ENCODE measurements at regions not wholly inside any gene's neighbourhood (a gene's known extent, or its start where the extent isn't known, plus 50 kb on each side); places are given as distances from the start of the nearest gene placed in this dataset.

DNA sequence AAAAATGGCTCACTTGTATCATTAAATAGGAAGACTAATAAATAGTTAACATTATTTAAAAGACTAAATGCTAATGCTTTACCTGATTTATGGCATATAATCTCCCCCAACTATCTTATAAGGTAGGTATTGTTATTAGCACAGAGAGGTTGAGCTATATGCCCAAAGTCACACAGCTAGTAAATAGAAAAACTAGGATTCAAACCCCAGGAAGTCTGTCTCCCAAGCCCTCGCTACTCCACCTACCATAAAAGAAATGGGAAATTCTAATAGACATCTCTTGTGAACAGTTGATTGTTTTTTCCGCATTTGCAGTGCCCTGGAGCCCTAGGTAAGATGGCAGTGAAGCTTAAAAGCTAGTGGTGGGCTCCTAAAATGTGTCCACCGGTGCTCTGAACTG is 65.2 kb upstream of the SOD1 start:
- Histone ChIP-seq H3K27ac (ENCODE audit: insufficient read length, low read depth, low read length) (no peak overlapping the region), H4K20me1 (ENCODE audit: control insufficient read depth, insufficient read depth, insufficient read length) (no peaks in the 10 kb centered on the region), H3K79me1 (ENCODE audit: insufficient read depth, low read depth, low read length, poor library complexity, severe bottlenecking) (no peaks in the 10 kb centered on the region), H2AFZ (ENCODE audit: low read length) (no peak overlapping the region), H3K4ac (ENCODE audit: low read depth, low read length) (no peak overlapping the region), H2BK15ac (ENCODE audit: low read depth, low read length) (no peak overlapping the region), H2AK5ac (ENCODE audit: insufficient read length, low read length) (no peak overlapping the region), H3K4me2 (ENCODE audit: insufficient read depth, insufficient read length, low read length) (no peak overlapping the region), H2BK120ac (ENCODE audit: low read depth, low read length, poor library complexity, severe bottlenecking) (no peak overlapping the region), H3K23ac (ENCODE audit: insufficient read length, low read depth, low read length) (no peak overlapping the region), H3K4me1 (ENCODE audit: insufficient read depth, low read length) (no peaks in the 10 kb centered on the region), H4K5ac (ENCODE audit: insufficient read length, low read depth, low read length) (no peak overlapping the region), H3K56ac (ENCODE audit: insufficient read length, low read depth, low read length) (no peak overlapping the region), H3K79me2 (ENCODE audit: insufficient read depth, low read length) (no peaks in the 10 kb centered on the region), H3K14ac (ENCODE audit: insufficient read depth, low read length) (no peak overlapping the region), H2BK20ac (ENCODE audit: low read depth, low read length, poor library complexity, severe bottlenecking) (no peak overlapping the region), H3K27me3 (ENCODE audit: insufficient read depth, low read length) (no peaks in the 10 kb centered on the region), H3K9ac (ENCODE audit: extremely low read depth, insufficient read length, low read length) (no peak overlapping the region), H3K23me2 (ENCODE audit: insufficient read length, low read depth, low read length, poor library complexity, severe bottlenecking) (no peaks in the 10 kb centered on the region), H4K8ac (replicated peaks; ENCODE audit: insufficient read length, low read depth, low read length) (no peak overlapping the region), H4K91ac (ENCODE audit: insufficient read length, low read depth, low read length) (no peak overlapping the region), H3T11ph (ENCODE audit: low read length) (no peak overlapping the region), H3K18ac (ENCODE audit: insufficient read length, low read depth, low read length) (no peak overlapping the region), H2BK12ac (ENCODE audit: insufficient read length, low read depth, low read length) (no peak overlapping the region), H2BK5ac (ENCODE audit: insufficient read length, low read length) (no peak overlapping the region), H3K9me3 (ENCODE audit: control insufficient read depth, low read depth, low read length) (no peaks in the 10 kb centered on the region)
- H3K27me3 Mint-ChIP-seq (ENCODE audit: low read depth), result no peaks in the 10 kb centered on the region; the same call in 1 of the 2 replicates
- H3K9me3 Mint-ChIP-seq, result peaks cover 0 to 5% of the 10 kb centered on the region in 2 experiments; a peak in 1 of 5 replicates
- TF ChIP-seq, protein P1, sequence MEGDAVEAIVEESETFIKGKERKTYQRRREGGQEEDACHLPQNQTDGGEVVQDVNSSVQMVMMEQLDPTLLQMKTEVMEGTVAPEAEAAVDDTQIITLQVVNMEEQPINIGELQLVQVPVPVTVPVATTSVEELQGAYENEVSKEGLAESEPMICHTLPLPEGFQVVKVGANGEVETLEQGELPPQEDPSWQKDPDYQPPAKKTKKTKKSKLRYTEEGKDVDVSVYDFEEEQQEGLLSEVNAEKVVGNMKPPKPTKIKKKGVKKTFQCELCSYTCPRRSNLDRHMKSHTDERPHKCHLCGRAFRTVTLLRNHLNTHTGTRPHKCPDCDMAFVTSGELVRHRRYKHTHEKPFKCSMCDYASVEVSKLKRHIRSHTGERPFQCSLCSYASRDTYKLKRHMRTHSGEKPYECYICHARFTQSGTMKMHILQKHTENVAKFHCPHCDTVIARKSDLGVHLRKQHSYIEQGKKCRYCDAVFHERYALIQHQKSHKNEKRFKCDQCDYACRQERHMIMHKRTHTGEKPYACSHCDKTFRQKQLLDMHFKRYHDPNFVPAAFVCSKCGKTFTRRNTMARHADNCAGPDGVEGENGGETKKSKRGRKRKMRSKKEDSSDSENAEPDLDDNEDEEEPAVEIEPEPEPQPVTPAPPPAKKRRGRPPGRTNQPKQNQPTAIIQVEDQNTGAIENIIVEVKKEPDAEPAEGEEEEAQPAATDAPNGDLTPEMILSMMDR (conservative IDR thresholded peaks at IDR 0.05), result no peak
- no peak overlapping the region for H3K27ac Mint-ChIP-seq
- H3K4me1 Mint-ChIP-seq, result peaks cover 7 to 22% of the 10 kb centered on the region in 2 experiments
- no peak for DNase-seq
- H3K4me3 Mint-ChIP-seq, result no peak overlapping the region
- no CpG with 5 or more reads among the region's 3 CpGs for WGBS (ENCODE audit: extremely low coverage, insufficient read length, low lambda C conversion rate)
- no peaks in the 10 kb centered on the region for H3K36me3 Mint-ChIP-seq (ENCODE audit: insufficient read depth in 1 of 3, low read depth in 3 of 3)
